GM23338 (cell line): ENCODE measurements at regions not wholly inside any gene's neighbourhood (a gene's known extent, or its start where the extent isn't known, plus 50 kb on each side); places are given as distances from the start of the nearest gene placed in this dataset.

Experiments used
- ATAC-seq: fragments of 200-7000 bp; cut with Tn5 transposase; 3 replicates; pipeline ENCODE4 v1.9.1; 2020
- DNase-seq: peaks from one replicate; pipeline ENCODE4 v3.0.0-alpha.2; 2015; ENCODE audit warnings: low spot score
- H2AFZ ChIP-seq: fragments of 200-600 bp; sonication (generic); 2 replicates; pipeline ENCODE4 v1.8.0; 2016; ENCODE audit warnings: antibody characterized with exemption, mild to moderate bottlenecking, moderate library complexity
- H3F3A ChIP-seq: fragments of 200-600 bp; sonication (generic); replicated peaks from 2 replicates; pipeline ENCODE4 v1.8.0; 2017; ENCODE audit warnings: antibody characterized with exemption, mixed run types, low read depth
- H3K27ac ChIP-seq: fragments of 200-600 bp; sonication (generic); 2 replicates; pipeline ENCODE4 v1.6.1; 2016; ENCODE audit warnings: low read depth
- H3K27me3 ChIP-seq: fragments of 200-600 bp; sonication (generic); 2 replicates; pipeline ENCODE4 v1.8.0; 2016; ENCODE audit warnings: mild to moderate bottlenecking, mixed run types, moderate library complexity; ENCODE audit not compliant: insufficient read depth
- H3K36me3 ChIP-seq: fragments of 200-600 bp; sonication (generic); 2 replicates; pipeline ENCODE4 v1.8.0; 2016; ENCODE audit warnings: mild to moderate bottlenecking; ENCODE audit not compliant: insufficient read depth
- H3K4me1 ChIP-seq: fragments of 200-600 bp; sonication (generic); 2 replicates; pipeline ENCODE4 v1.8.0; 2016; ENCODE audit warnings: mild to moderate bottlenecking, moderate library complexity; ENCODE audit not compliant: insufficient read depth
- H3K4me2 ChIP-seq: fragments of 200-600 bp; sonication (generic); 2 replicates; pipeline ENCODE4 v1.7.1; 2017; ENCODE audit warnings: mixed run types
- H3K4me3 ChIP-seq: fragments of 200-600 bp; sonication (generic); 2 replicates; pipeline ENCODE4 v1.6.1; 2016; ENCODE audit warnings: mixed run types
- H3K79me2 ChIP-seq: fragments of 200-600 bp; sonication (generic); replicated peaks from 2 replicates; pipeline ENCODE4 v1.8.0; 2017; ENCODE audit warnings: mild to moderate bottlenecking; ENCODE audit not compliant: insufficient read depth
- H3K9me2 ChIP-seq: fragments of 200-600 bp; sonication (generic); 2 replicates; pipeline ENCODE4 v1.8.0; 2017; ENCODE audit not compliant: insufficient read depth
- H4K20me1 ChIP-seq: fragments of 200-600 bp; sonication (generic); replicated peaks from 2 replicates; pipeline ENCODE4 v1.8.0; 2017; ENCODE audit warnings: mild to moderate bottlenecking; ENCODE audit not compliant: insufficient read depth
- H3K27ac Mint-ChIP-seq: 2 replicates; pipeline ENCODE4 v1.8.0; 2020; ENCODE audit warnings: inconsistent platforms, mild to moderate bottlenecking, moderate library complexity, mixed read lengths
- H3K27me3 Mint-ChIP-seq: 3 replicates; pipeline ENCODE4 v1.8.0; 2022; ENCODE audit warnings: low read depth, mild to moderate bottlenecking, moderate library complexity, mixed read lengths, inconsistent platforms; ENCODE audit not compliant: insufficient read depth, poor library complexity
- H3K36me3 Mint-ChIP-seq: 3 replicates; pipeline ENCODE4 v1.8.0; 2021; ENCODE audit warnings: low read depth, mild to moderate bottlenecking, inconsistent platforms, moderate library complexity, mixed read lengths
- H3K4me1 Mint-ChIP-seq: 3 replicates; pipeline ENCODE4 v1.8.0; 2020; ENCODE audit warnings: mild to moderate bottlenecking, inconsistent platforms, mixed read lengths
- H3K4me3 Mint-ChIP-seq: 3 replicates; pipeline ENCODE4 v1.8.0; 2021; ENCODE audit warnings: moderate library complexity, mild to moderate bottlenecking, inconsistent platforms, mixed read lengths
- H3K9me3 Mint-ChIP-seq: 3 replicates; pipeline ENCODE4 v1.8.0; 2020; ENCODE audit warnings: moderate library complexity, mild to moderate bottlenecking, inconsistent platforms, mixed read lengths
- CREB1 ChIP-seq: fragments of 250-450 bp; sonication (Bioruptor Pico); IDR thresholded peaks from 2 replicates; pipeline ENCODE4 v1.5.0; 2020; ENCODE audit warnings: low read depth, mild to moderate bottlenecking, moderate library complexity
- CTCF ChIP-seq, 2 experiments: fragments of 200-600 bp in 1 of 2; sonication (generic) in 1 of 2; conservative IDR thresholded peaks; 2 replicates each; pipeline versions ENCODE4 v1.5.1 to v1.6.1; 2016 to 2017; ENCODE audit warnings: antibody characterized with exemption in 2 of 2, low read depth in 2 of 2, mild to moderate bottlenecking in 2 of 2, moderate library complexity in 1 of 2
- ETS1 ChIP-seq: IDR thresholded peaks from 2 replicates; pipeline ENCODE4 v1.6.1; 2016; ENCODE audit warnings: antibody characterized with exemption
- EZH2phosphoT487 ChIP-seq: fragments of 200-600 bp; sonication (generic); IDR thresholded peaks from one replicate; pipeline ENCODE4 v1.8.1; 2018; ENCODE audit warnings: antibody characterized with exemption; ENCODE audit not compliant: unreplicated experiment
- JUNB ChIP-seq: IDR thresholded peaks from one replicate; pipeline ENCODE4 v1.6.1; 2016; ENCODE audit warnings: antibody characterized with exemption; ENCODE audit not compliant: unreplicated experiment
- NANOG ChIP-seq: IDR thresholded peaks from 2 replicates; pipeline ENCODE4 v1.6.1; 2016; ENCODE audit warnings: antibody characterized with exemption, borderline replicate concordance
- POLR2AphosphoS5 ChIP-seq: IDR thresholded peaks from 2 replicates; pipeline ENCODE4 v1.6.1; 2016; ENCODE audit warnings: antibody characterized with exemption, low read depth
- STAT1 ChIP-seq: IDR thresholded peaks from one replicate; pipeline ENCODE4 v1.6.1; 2016; ENCODE audit warnings: antibody characterized with exemption; ENCODE audit not compliant: unreplicated experiment
- ZNF462 ChIP-seq: fragments of 250-450 bp; sonication (Bioruptor Pico); IDR thresholded peaks from 2 replicates; pipeline ENCODE4 v1.5.0; 2020; ENCODE audit warnings: mild to moderate bottlenecking, moderate library complexity

- H3K27ac ChIP-seq = no peak overlapping the region
- TF ChIP-seq CREB1 (CRISPR knock-in tag) = no peak
- TF ChIP-seq CTCF (conservative IDR thresholded peaks at IDR 0.05; ENCODE audit: low read depth in 2 of 2) = peak; percentile 70 to 80
- H3K27ac Mint-ChIP-seq = no peak overlapping the region
- H3K36me3 Mint-ChIP-seq = no peaks in the 10 kb centered on the region
- H3K79me2 ChIP-seq = no peaks in the 10 kb centered on the region
- H3K9me2 ChIP-seq = no peaks in the 10 kb centered on the region
- no peak overlapping the region for H3K4me2 ChIP-seq
- no peaks in the 10 kb centered on the region for H3F3A ChIP-seq
- H3K4me1 ChIP-seq = no peaks in the 10 kb centered on the region
- no peaks in the 10 kb centered on the region for H3K36me3 ChIP-seq
- peak; percentile 68 for DNase-seq
- no peak overlapping the region for H3K4me3 ChIP-seq
- no peaks in the 10 kb centered on the region for H3K9me3 Mint-ChIP-seq
- 0 out of 3 replicates have a peak, but pooled peaks cover 2% of the 10 kb centered on the region for H3K4me1 Mint-ChIP-seq
- H3K27me3 Mint-ChIP-seq = peaks cover 4% of the 10 kb centered on the region
- no peak overlapping the region for H2AFZ ChIP-seq
- ATAC-seq = peak; percentile 91
- H3K27me3 ChIP-seq = no peaks in the 10 kb centered on the region
- no peak overlapping the region for H3K4me3 Mint-ChIP-seq
- H4K20me1 ChIP-seq = no peaks in the 10 kb centered on the region
These were observed 196.0 kb upstream of the DCAF8L1 start for GRCh38 chrX:28177202-28177601.

GRCh38 chrX:28170713-28171112 lies 189.5 kb upstream of the DCAF8L1 start:
- Histone ChIP-seq H3K4me2 (no peak overlapping the region), H3K9me2 (no peaks in the 10 kb centered on the region), H3K79me2 (no peaks in the 10 kb centered on the region), H4K20me1 (no peaks in the 10 kb centered on the region), H3F3A (no peaks in the 10 kb centered on the region), H3K27ac (no peak overlapping the region), H3K4me3 (no peak overlapping the region), H2AFZ (no peak overlapping the region), H3K36me3 (no peaks in the 10 kb centered on the region), H3K4me1 (no peaks in the 10 kb centered on the region), H3K27me3 (no peaks in the 10 kb centered on the region)
- H3K36me3 Mint-ChIP-seq = no peaks in the 10 kb centered on the region
- DNase-seq = no peak
- no peak for ATAC-seq
- H3K4me3 Mint-ChIP-seq = no peak overlapping the region
- H3K4me1 Mint-ChIP-seq = no peaks in the 10 kb centered on the region
- no peak overlapping the region for H3K27ac Mint-ChIP-seq
- H3K9me3 Mint-ChIP-seq = no peaks in the 10 kb centered on the region
- no peaks in the 10 kb centered on the region for H3K27me3 Mint-ChIP-seq
- TF ChIP-seq ZNF462 (CRISPR knock-in tag) (no peak), ETS1 (no peak), CREB1 (CRISPR knock-in tag) (no peak), NANOG (no peak), POLR2AphosphoS5 (no peak), EZH2phosphoT487 (no peak), CTCF (conservative IDR thresholded peaks at IDR 0.05; ENCODE audit: low read depth in 2 of 2) (no peak), STAT1 (no peak), JUNB (no peak)
